ENCODE measurements at regions not wholly inside any gene's neighbourhood (a gene's known extent, or its start where the extent isn't known, plus 50 kb on each side); places are given as distances from the start of the nearest gene placed in this dataset.

DNA sequence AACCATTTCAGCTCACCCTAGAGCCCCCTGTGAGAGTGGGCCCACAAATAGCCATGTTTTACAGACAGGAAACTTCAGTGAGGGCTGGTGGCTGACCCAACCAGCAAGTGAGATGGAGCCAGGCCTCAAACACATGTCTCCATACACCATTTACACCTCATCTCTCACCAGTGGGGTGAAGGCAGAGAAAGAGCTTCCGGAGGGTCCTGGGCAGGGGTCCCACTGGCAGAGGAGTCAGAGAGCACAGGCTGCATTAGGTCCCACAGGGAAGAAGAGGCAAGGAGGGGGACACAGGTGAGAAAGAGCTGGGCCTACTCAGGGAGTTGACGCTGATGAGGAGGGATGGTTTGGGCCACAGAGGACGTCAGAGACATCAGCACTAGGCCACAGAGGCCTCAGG lies 172.6 kb downstream of the VEGFA start:
- TF ChIP-seq, protein P1, sequence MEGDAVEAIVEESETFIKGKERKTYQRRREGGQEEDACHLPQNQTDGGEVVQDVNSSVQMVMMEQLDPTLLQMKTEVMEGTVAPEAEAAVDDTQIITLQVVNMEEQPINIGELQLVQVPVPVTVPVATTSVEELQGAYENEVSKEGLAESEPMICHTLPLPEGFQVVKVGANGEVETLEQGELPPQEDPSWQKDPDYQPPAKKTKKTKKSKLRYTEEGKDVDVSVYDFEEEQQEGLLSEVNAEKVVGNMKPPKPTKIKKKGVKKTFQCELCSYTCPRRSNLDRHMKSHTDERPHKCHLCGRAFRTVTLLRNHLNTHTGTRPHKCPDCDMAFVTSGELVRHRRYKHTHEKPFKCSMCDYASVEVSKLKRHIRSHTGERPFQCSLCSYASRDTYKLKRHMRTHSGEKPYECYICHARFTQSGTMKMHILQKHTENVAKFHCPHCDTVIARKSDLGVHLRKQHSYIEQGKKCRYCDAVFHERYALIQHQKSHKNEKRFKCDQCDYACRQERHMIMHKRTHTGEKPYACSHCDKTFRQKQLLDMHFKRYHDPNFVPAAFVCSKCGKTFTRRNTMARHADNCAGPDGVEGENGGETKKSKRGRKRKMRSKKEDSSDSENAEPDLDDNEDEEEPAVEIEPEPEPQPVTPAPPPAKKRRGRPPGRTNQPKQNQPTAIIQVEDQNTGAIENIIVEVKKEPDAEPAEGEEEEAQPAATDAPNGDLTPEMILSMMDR (conservative IDR thresholded peaks at IDR 0.05; ENCODE audit: low read depth, low read length) = no peak
- TF ChIP-seq EZH2phosphoT487 (IDR thresholded peaks at IDR 0.05; ENCODE audit: borderline replicate concordance, low read length) = no peak
